A549 (cell line): ENCODE measurements at regions not wholly inside any gene's neighbourhood (a gene's known extent, or its start where the extent isn't known, plus 50 kb on each side); places are given as distances from the start of the nearest gene placed in this dataset.
"Not testable (repeated sequence)": the region's sequence is repeated elsewhere in the genome, so short reads cannot be mapped to it uniquely, and the experiment has no call there.

Experiments
- ATAC-seq, 2 experiments: fragments of 200-7000 bp in 1 of 2; fragments of >200 bp in 1 of 2; cut with Nextera tagmentation in 1 of 2; cut with Tn5 transposase in 1 of 2; 3 replicates each; pipeline versions ENCODE4 v1.8.0 to v1.9.1; 2018 to 2020; ENCODE audit warnings: mild to moderate bottlenecking in 1 of 2, moderate library complexity in 1 of 2
- CTCF ChIA-PET: fragments of 300-600 bp; sonication (Branson Sonifier 250); formaldehyde crosslinking; extraction: SDS; loops from one replicate; lab custom pipeline; 2021; ENCODE audit warnings: antibody characterized with exemption, inconsistent platforms; lab: Yijun Ruan, JAX
- POLR2A ChIA-PET: fragments of 350-600 bp; formaldehyde crosslinking; extraction: SDS; loops from one replicate; lab custom pipeline; 2021; ENCODE audit warnings: antibody characterized with exemption, inconsistent platforms; lab: Yijun Ruan, JAX
- DNase-seq, 2 experiments: peaks; one replicate each; pipeline versions ENCODE4 v3.0.0 to v3.0.0-alpha.2; 2011 to 2016; ENCODE audit warnings: low read depth in 1 of 2, low spot score in 1 of 2
- FAIRE-seq: peaks from 2 replicates; lab custom pipeline; 2011; peaks lifted over from hg19 to GRCh38; lab: Jason Lieb, UNC
- H3K27ac ChIP-seq, 2 experiments: fragments of >200 bp; sonication (Bioruptor Twin); formaldehyde crosslinking; 3 replicates each; pipeline ENCODE4 v1.5.1; 2016 to 2017
- H3K4me1 ChIP-seq: fragments of >200 bp; sonication (Bioruptor Twin); formaldehyde crosslinking; 3 replicates; pipeline ENCODE4 v1.6.1; 2016
- H3K4me2 ChIP-seq: fragments of >200 bp; sonication (Bioruptor Twin); formaldehyde crosslinking; 3 replicates; pipeline ENCODE4 v1.6.1; 2016
- H3K4me3 ChIP-seq: fragments of >200 bp; sonication (Bioruptor Twin); formaldehyde crosslinking; 3 replicates; pipeline ENCODE4 v1.5.1; 2016
- H3K9me3 ChIP-seq: fragments of >200 bp; sonication (Bioruptor Twin); formaldehyde crosslinking; 3 replicates; pipeline ENCODE4 v1.6.1; 2016
- BCL3 ChIP-seq: fragments of >200 bp; sonication (Bioruptor Twin); formaldehyde crosslinking; IDR thresholded peaks from 3 replicates; pipeline ENCODE4 v1.6.1; 2016
- CTCF ChIP-seq: fragments of >200 bp; sonication (Bioruptor Twin); formaldehyde crosslinking; IDR thresholded peaks from 3 replicates; pipeline ENCODE4 v1.5.1; 2016
- ELK1 ChIP-seq: fragments of 150-350 bp; IDR thresholded peaks from 2 replicates; pipeline ENCODE4 v1.6.1; 2014; ENCODE audit warnings: low read depth, mild to moderate bottlenecking, low read length
- EP300 ChIP-seq, 2 experiments: fragments of >200 bp; sonication (Bioruptor Twin); formaldehyde crosslinking; IDR thresholded peaks; 2 replicates in 1 of 2; 3 replicates in 1 of 2; pipeline ENCODE4 v1.6.1; 2016 to 2017
- ESRRA ChIP-seq: fragments of 150-350 bp; IDR thresholded peaks from 2 replicates; pipeline ENCODE4 v1.6.1; 2014; ENCODE audit warnings: mild to moderate bottlenecking, low read length, borderline replicate concordance
- FOSL2 ChIP-seq, 2 experiments: fragments of 450-650 bp in 1 of 2; fragments of >200 bp in 1 of 2; sonication (Bioruptor Twin) in 1 of 2; formaldehyde crosslinking; IDR thresholded peaks; 2 replicates each; pipeline versions ENCODE4 v1.5.0 to v1.6.1; 2016 to 2020; ENCODE audit warnings: mild to moderate bottlenecking in 1 of 2, moderate library complexity in 1 of 2
- GATA3 ChIP-seq: IDR thresholded peaks from 2 replicates; pipeline ENCODE4 v1.6.1; 2012; ENCODE audit warnings: borderline replicate concordance
- HES2 ChIP-seq: fragments of >200 bp; sonication (Bioruptor Twin); formaldehyde crosslinking; IDR thresholded peaks from 2 replicates; pipeline ENCODE4 v1.6.1; 2016
- HEYL ChIP-seq: fragments of 250-450 bp; sonication (Bioruptor Pico); IDR thresholded peaks from 2 replicates; pipeline ENCODE4 v1.8.0; 2021; ENCODE audit warnings: mild to moderate bottlenecking, moderate library complexity
- HOXA7 ChIP-seq: fragments of 250-450 bp; sonication (Bioruptor Pico); IDR thresholded peaks from 2 replicates; pipeline ENCODE4 v1.5.0; 2020; ENCODE audit warnings: mild to moderate bottlenecking, moderate library complexity
- HOXB5 ChIP-seq: fragments of 250-450 bp; sonication (Bioruptor Pico); IDR thresholded peaks from 2 replicates; pipeline ENCODE4 v1.5.0; 2020; ENCODE audit warnings: mild to moderate bottlenecking, moderate library complexity
- KDM5A ChIP-seq: fragments of 200-600 bp; sonication (generic); IDR thresholded peaks from 2 replicates; pipeline ENCODE4 v1.6.1; 2016; ENCODE audit warnings: antibody characterized with exemption, mild to moderate bottlenecking
- NPAS2 ChIP-seq: fragments of 250-450 bp; sonication (Bioruptor Pico); IDR thresholded peaks from 2 replicates; pipeline ENCODE4 v1.8.0; 2022; ENCODE audit warnings: mild to moderate bottlenecking, moderate library complexity, borderline replicate concordance
- RAD21 ChIP-seq, 2 experiments: fragments of >200 bp in 1 of 2; sonication (Bioruptor Twin) in 1 of 2; formaldehyde crosslinking in 1 of 2; IDR thresholded peaks in 1 of 2; conservative IDR thresholded peaks in 1 of 2; 2 replicates in 1 of 2; 3 replicates in 1 of 2; pipeline ENCODE4 v1.6.1; 2012 to 2018; ENCODE audit warnings: inconsistent platforms in 1 of 2
- RCOR1 ChIP-seq: fragments of 150-350 bp; IDR thresholded peaks from 2 replicates; pipeline ENCODE4 v1.6.1; 2014; ENCODE audit warnings: antibody characterized with exemption, low read length, low read depth
- SMC3 ChIP-seq: fragments of >200 bp; sonication (Bioruptor Twin); formaldehyde crosslinking; IDR thresholded peaks from 3 replicates; pipeline ENCODE4 v1.6.1; 2018; ENCODE audit warnings: inconsistent platforms
- SREBF2 ChIP-seq: fragments of 450-650 bp; IDR thresholded peaks from 2 replicates; pipeline ENCODE4 v1.6.1; 2014; ENCODE audit warnings: mild to moderate bottlenecking, moderate library complexity
- TP53 ChIP-seq: fragments of 250-450 bp; sonication (Bioruptor Pico); IDR thresholded peaks from 2 replicates; pipeline ENCODE4 v1.5.0; 2021; ENCODE audit warnings: mild to moderate bottlenecking, moderate library complexity
- ZFP36 ChIP-seq: fragments of 450-650 bp; IDR thresholded peaks from 2 replicates; pipeline ENCODE4 v1.6.1; 2014; ENCODE audit warnings: borderline replicate concordance; ENCODE audit not compliant: partially characterized antibody
- ZNF302 ChIP-seq: fragments of 250-450 bp; sonication (Bioruptor Pico); IDR thresholded peaks from 2 replicates; pipeline ENCODE4 v1.9.0; 2021; ENCODE audit warnings: inconsistent platforms, mild to moderate bottlenecking, moderate library complexity
- WGBS: methylation state at CpG from one replicate; pipeline ENCODE4 v1.1.6; 2017; ENCODE audit errors: missing lambda C conversion rate; 5-methylcytosine and 5-hydroxymethylcytosine counted together

- no peaks in the 10 kb centered on the region for H3K9me3 ChIP-seq
- ChIA-PET CTCF (interaction anchor here (0.6 kb wide), 1 partner anchor 249 kb away, joined by 5 read pairs; no protein-coding TSS in a partner anchor), POLR2A (no interaction called here)
- H3K4me3 ChIP-seq, result no peak overlapping the region
- no peak overlapping the region for H3K4me2 ChIP-seq
- no peak for FAIRE-seq
- no peak overlapping the region for H3K27ac ChIP-seq
- no peak for ATAC-seq
- no peaks in the 10 kb centered on the region for H3K4me1 ChIP-seq
- DNase-seq, result peak; percentile 1 to 12
- TF ChIP-seq BCL3, result no peak
- TF ChIP-seq NPAS2, result no peak
- TF ChIP-seq ELK1, result no peak
- TF ChIP-seq RAD21 (conservative IDR thresholded peaks at IDR 0.05 in 1 of 2, IDR thresholded peaks at IDR 0.05 in 1 of 2), result peak; percentile 31 to 44; a peak in 4 of 5 replicates
- TF ChIP-seq HEYL (CRISPR knock-in tag), result no peak
- TF ChIP-seq GATA3, result no peak
- no peak for TF ChIP-seq ZNF302 (CRISPR knock-in tag)
- peak; percentile 34; the same call in 2 of the 3 replicates for TF ChIP-seq CTCF
- 0 out of 3 replicates have a peak, but pooled peaks have one; percentile 10 for TF ChIP-seq SMC3
- no peak for TF ChIP-seq TP53
- no peak for TF ChIP-seq HOXA7 (CRISPR knock-in tag)
- 0% methylated on average over 1 of the region's 1 CpG for WGBS
Measured at GRCh38 chr1:104648269-104648691, 898.6 kb downstream of the AMY1C start.

GRCh38 chr1:104664374-104664773 lies 914.7 kb downstream of the AMY1C start:
- H3K4me3 ChIP-seq, DNase-seq, ATAC-seq, H3K4me1 ChIP-seq, H3K27ac ChIP-seq, FAIRE-seq, H3K9me3 ChIP-seq, POLR2A ChIA-PET, H3K4me2 ChIP-seq: not testable (repeated sequence)
- CTCF ChIA-PET, result interaction anchor here (0.6 kb wide), 1 partner anchor 16 kb away, joined by 4 read pairs; no protein-coding TSS in a partner anchor
- WGBS, result no CpG with 5 or more reads among the region's 24 CpGs

- Histone ChIP-seq H3K9me3 (no peaks in the 10 kb centered on the region), H3K27ac (no peak overlapping the region), H3K4me2 (no peak overlapping the region), H3K4me3 (no peak overlapping the region), H3K4me1 (no peaks in the 10 kb centered on the region)
- no peak for DNase-seq
- CTCF ChIA-PET, result no interaction called here
- FAIRE-seq, result no peak
- POLR2A ChIA-PET, result no interaction called here
- no peak for ATAC-seq
- TF ChIP-seq TP53 (no peak), ESRRA (no peak), KDM5A (no peak), EP300 (IDR thresholded peaks at IDR 0.05) (no peak), ZFP36 (no peak), HOXB5 (CRISPR knock-in tag) (no peak), HES2 (no peak), HEYL (CRISPR knock-in tag) (no peak), FOSL2 (IDR thresholded peaks at IDR 0.05) (no peak), FOSL2 (CRISPR knock-in tag; IDR thresholded peaks at IDR 0.05) (no peak), RCOR1 (no peak), NPAS2 (no peak), SREBF2 (no peak)
Measured at GRCh38 chr1:104665300-104665699, 915.6 kb downstream of the AMY1C start.
